Keratinocyte (primary cell): ENCODE measurements at regions not wholly inside any gene's neighbourhood (a gene's known extent, or its start where the extent isn't known, plus 50 kb on each side); places are given as distances from the start of the nearest gene placed in this dataset.

Source experiments
- DNase-seq: peaks from one replicate; pipeline ENCODE4 v3.0.0-alpha.2; 2011; ENCODE audit warnings: low read depth, missing footprints, low spot score
- FAIRE-seq: peaks from 2 replicates; lab custom pipeline; 2011; peaks lifted over from hg19 to GRCh38; lab: Jason Lieb, UNC
- H2AFZ ChIP-seq: 2 replicates; pipeline ENCODE4 v1.6.0; 2012; ENCODE audit warnings: low read length, control low read depth, inconsistent platforms; ENCODE audit not compliant: control insufficient read depth
- H3K27ac ChIP-seq: 2 replicates; pipeline ENCODE4 v1.5.1; 2011; ENCODE audit warnings: low read length; ENCODE audit not compliant: control insufficient read depth, insufficient read depth
- H3K27me3 ChIP-seq: 3 replicates; pipeline ENCODE4 v1.6.0; 2011; ENCODE audit warnings: low read length; ENCODE audit not compliant: control insufficient read depth, insufficient read depth; ENCODE audit errors: extremely low read depth
- H3K36me3 ChIP-seq, 2 experiments: 2 replicates in 1 of 2; 3 replicates in 1 of 2; pipeline ENCODE4 v1.5.1; 2011; ENCODE audit warnings: low read length in 2 of 2, mild to moderate bottlenecking in 1 of 2; ENCODE audit not compliant: control insufficient read depth in 2 of 2, insufficient read depth in 2 of 2; ENCODE audit errors: extremely low read depth in 1 of 2
- H3K4me1 ChIP-seq: 3 replicates; pipeline ENCODE4 v1.5.1; 2011; ENCODE audit warnings: low read length; ENCODE audit not compliant: control insufficient read depth, insufficient read depth; ENCODE audit errors: extremely low read depth
- H3K4me2 ChIP-seq: 3 replicates; pipeline ENCODE4 v1.6.0; 2011; ENCODE audit warnings: low read depth, low read length; ENCODE audit not compliant: control insufficient read depth, insufficient read depth; ENCODE audit errors: extremely low read depth
- H3K4me3 ChIP-seq, 3 experiments: fragments of 200-600 bp in 1 of 3; sonication (generic) in 1 of 3; 2 replicates in 2 of 3; 3 replicates in 1 of 3; pipeline ENCODE4 v1.5.1; 2011 to 2016; ENCODE audit warnings: low read length in 3 of 3, mild to moderate bottlenecking in 3 of 3, control low read depth in 2 of 3, inconsistent platforms in 1 of 3, low read depth in 1 of 3, mixed read lengths in 1 of 3, mixed run types in 1 of 3, moderate library complexity in 1 of 3; ENCODE audit not compliant: control insufficient read depth in 2 of 3, insufficient read depth in 2 of 3; ENCODE audit errors: extremely low read depth in 1 of 3
- H3K79me2 ChIP-seq: 2 replicates; pipeline ENCODE4 v1.6.0; 2012; ENCODE audit warnings: low read length; ENCODE audit not compliant: control insufficient read depth, insufficient read depth
- H3K9ac ChIP-seq: 3 replicates; pipeline ENCODE4 v1.6.0; 2011; ENCODE audit warnings: low read length; ENCODE audit not compliant: control insufficient read depth, insufficient read depth; ENCODE audit errors: extremely low read depth
- H3K9me1 ChIP-seq: 3 replicates; pipeline ENCODE4 v1.6.0; 2011; ENCODE audit warnings: low read length; ENCODE audit not compliant: control insufficient read depth, insufficient read depth; ENCODE audit errors: extremely low read depth
- H3K9me3 ChIP-seq: 2 replicates; pipeline ENCODE4 v1.5.1; 2012; ENCODE audit warnings: low read depth, low read length; ENCODE audit not compliant: control insufficient read depth
- H4K20me1 ChIP-seq: 3 replicates; pipeline ENCODE4 v1.6.0; 2011; ENCODE audit warnings: low read length; ENCODE audit not compliant: control insufficient read depth, insufficient read depth; ENCODE audit errors: extremely low read depth
- CTCF ChIP-seq, 3 experiments: IDR thresholded peaks in 1 of 3; conservative IDR thresholded peaks in 1 of 3; optimal IDR thresholded peaks in 1 of 3; 2 replicates in 2 of 3; 3 replicates in 1 of 3; pipeline versions ENCODE3 to v1.5.1; 2011; ENCODE audit warnings: low read length in 3 of 3, mild to moderate bottlenecking in 3 of 3, moderate library complexity in 2 of 3, control low read depth in 1 of 3, inconsistent platforms in 1 of 3; ENCODE audit not compliant: insufficient read depth in 2 of 3; ENCODE audit errors: extremely low read depth in 1 of 3
- EZH2 ChIP-seq: IDR thresholded peaks from one replicate; pipeline ENCODE4 v1.6.1; 2012; ENCODE audit warnings: inconsistent platforms, mild to moderate bottlenecking, low read length, moderate library complexity
- dilution Hi-C: fragments of 300-500 bp; cut with MboI; formaldehyde crosslinking; loops from one replicate; pipeline ENCODE4 v1.7.0; 2020; ENCODE audit warnings: low sequenced_read_pairs; ENCODE audit not compliant: extremely low pct_ligation_motif_present

GRCh38 chr13:104357672-104358354 lies 1291.6 kb upstream of the SLC10A2 start:
- FAIRE-seq, result no peak
- H2AFZ ChIP-seq, result no peak overlapping the region
- DNase-seq, result no peak

GRCh38 chr13:104357174-104357573 lies 1291.0 kb upstream of the SLC10A2 start:
- Histone ChIP-seq H3K27ac (no peak overlapping the region), H3K36me3 (no peaks in the 10 kb centered on the region), H3K9ac (no peak overlapping the region), H3K27me3 (no peaks in the 10 kb centered on the region), H3K79me2 (no peaks in the 10 kb centered on the region), H3K9me1 (no peaks in the 10 kb centered on the region), H4K20me1 (no peaks in the 10 kb centered on the region), H3K4me3 (no peak overlapping the region), H3K4me1 (no peaks in the 10 kb centered on the region), H2AFZ (peak overlapping the region; percentile 28), H3K9me3 (no peaks in the 10 kb centered on the region), H3K4me2 (no peak overlapping the region)
- DNase-seq, result no peak
- TF ChIP-seq CTCF (optimal IDR thresholded peaks at IDR 0.05 in 1 of 3, IDR thresholded peaks at IDR 0.05 in 1 of 3, conservative IDR thresholded peaks at IDR 0.05 in 1 of 3; ENCODE audit: extremely low read depth in 1 of 3, insufficient read depth in 2 of 3, low read length in 3 of 3) (no peak), EZH2 (no peak)
- FAIRE-seq, result no peak
- dilution Hi-C loops, result no loop called here

More at GRCh38 chr13:104357672-104358354, 1291.6 kb upstream of the SLC10A2 start:
- no peaks in the 10 kb centered on the region for H4K20me1 ChIP-seq
- dilution Hi-C loops, result no loop called here
- H3K27ac ChIP-seq, result no peak overlapping the region
- H3K9me3 ChIP-seq, result no peaks in the 10 kb centered on the region
- no peak overlapping the region for H3K4me2 ChIP-seq
- H3K9ac ChIP-seq, result no peak overlapping the region
- no peaks in the 10 kb centered on the region for H3K79me2 ChIP-seq
- H3K4me1 ChIP-seq, result no peaks in the 10 kb centered on the region
- no peaks in the 10 kb centered on the region for H3K9me1 ChIP-seq
- no peak overlapping the region for H3K4me3 ChIP-seq
- TF ChIP-seq CTCF (optimal IDR thresholded peaks at IDR 0.05 in 1 of 3, IDR thresholded peaks at IDR 0.05 in 1 of 3, conservative IDR thresholded peaks at IDR 0.05 in 1 of 3; ENCODE audit: extremely low read depth in 1 of 3, insufficient read depth in 2 of 3, low read length in 3 of 3) (no peak), EZH2 (no peak)
- H3K36me3 ChIP-seq, result no peaks in the 10 kb centered on the region
- no peaks in the 10 kb centered on the region for H3K27me3 ChIP-seq
